Smooth muscle cell of the brain vasculature (primary cell): ENCODE measurements at regions not wholly inside any gene's neighbourhood (a gene's known extent, or its start where the extent isn't known, plus 50 kb on each side); places are given as distances from the start of the nearest gene placed in this dataset.
"Not testable (repeated sequence)": the region's sequence is repeated elsewhere in the genome, so short reads cannot be mapped to it uniquely, and the experiment has no call there.

Experiments
- DNase-seq: peaks from one replicate; pipeline ENCODE4 v3.0.0-alpha.2; 2012; ENCODE audit warnings: low read depth, low spot score

GRCh38 chr9:115462623-115463022 is 344.7 kb upstream of the TNC start:
- no peak for DNase-seq

- no peak for DNase-seq
Measured at GRCh38 chr9:115466756-115467155, 348.8 kb upstream of the TNC start.

- DNase-seq, result no peak
Measured at GRCh38 chr9:115469841-115470240, 351.9 kb upstream of the TNC start.

- DNase-seq, result not testable (repeated sequence)
Measured at GRCh38 chr9:115473032-115473431, 355.1 kb upstream of the TNC start.

GRCh38 chr9:115481769-115482168 is 363.8 kb upstream of the TNC start:
- DNase-seq, result no peak

GRCh38 chr9:115482747-115483146 is 364.8 kb upstream of the TNC start:
- no peak for DNase-seq

GRCh38 chr9:115492869-115493268 is 374.9 kb upstream of the TNC start:
- no peak for DNase-seq

- DNase-seq, result no peak
Measured at GRCh38 chr9:115494393-115494792, 376.4 kb upstream of the TNC start.

- no peak for DNase-seq
Measured at GRCh38 chr9:115495052-115495635, 377.2 kb upstream of the TNC start.

- no peak for DNase-seq
Measured at GRCh38 chr9:115495836-115496235, 377.9 kb upstream of the TNC start.

- DNase-seq, result no peak
Measured at GRCh38 chr9:115498303-115498702, 380.3 kb upstream of the TNC start.

GRCh38 chr9:115507148-115507547 is 389.2 kb upstream of the TNC start:
- DNase-seq, result no peak

GRCh38 chr9:115513148-115513547 is 395.2 kb upstream of the TNC start:
- DNase-seq, result no peak

- DNase-seq, result no peak
Measured at GRCh38 chr9:115514454-115514853, 396.5 kb upstream of the TNC start.

GRCh38 chr9:115517335-115518075 is 399.5 kb upstream of the TNC start:
- no peak for DNase-seq

GRCh38 chr9:115520646-115521045 is 402.7 kb upstream of the TNC start:
- no peak for DNase-seq

GRCh38 chr9:115522912-115523311 is 405.0 kb upstream of the TNC start:
- no peak for DNase-seq

GRCh38 chr9:115524453-115525059 is 406.6 kb upstream of the TNC start:
- peak; percentile 45 for DNase-seq

GRCh38 chr9:115525111-115526058 is 407.4 kb upstream of the TNC start:
- no peak for DNase-seq

GRCh38 chr9:115531410-115532125 is 413.6 kb upstream of the TNC start:
- no peak for DNase-seq

GRCh38 chr9:115533511-115533910 is 415.6 kb upstream of the TNC start:
- DNase-seq, result no peak
